ENCODE measurements at regions not wholly inside any gene's neighbourhood (a gene's known extent, or its start where the extent isn't known, plus 50 kb on each side); places are given as distances from the start of the nearest gene placed in this dataset.

- DNase-seq: no peak
Measured at GRCh38 chr16:6918646-6919045, 414.0 kb upstream of the RBFOX1 start.

- DNase-seq: no peak
Measured at GRCh38 chr16:6916946-6917345, 415.7 kb upstream of the RBFOX1 start.

GRCh38 chr16:6913566-6913965, 419.1 kb upstream of the RBFOX1 start:
- DNase-seq: no peak

- DNase-seq: no peak
Measured at GRCh38 chr16:6910301-6910700, 422.3 kb upstream of the RBFOX1 start.

DNA sequence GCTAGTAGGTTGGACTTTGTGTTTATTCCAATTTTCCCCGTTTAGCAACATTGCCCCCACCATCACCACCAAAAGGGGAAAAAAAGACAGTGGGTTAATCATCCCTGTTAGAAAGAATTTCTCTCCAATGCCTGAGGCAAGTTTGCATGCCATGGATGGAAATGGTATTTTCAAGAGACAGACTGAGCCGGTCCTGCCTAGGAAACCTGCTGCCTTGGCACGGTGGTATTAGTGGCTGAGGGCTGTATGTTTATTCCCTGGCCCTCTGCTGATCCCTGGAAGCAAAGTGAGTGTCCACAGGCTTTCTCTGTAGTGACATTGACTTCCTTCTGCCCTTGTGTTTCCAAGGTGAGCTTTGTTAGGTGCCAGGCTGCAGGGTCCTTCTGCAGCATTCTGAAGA, 427.0 kb upstream of the RBFOX1 start:
- DNase-seq: no peak

GRCh38 chr16:6903671-6904070, 429.0 kb upstream of the RBFOX1 start:
- no peak for DNase-seq

DNA sequence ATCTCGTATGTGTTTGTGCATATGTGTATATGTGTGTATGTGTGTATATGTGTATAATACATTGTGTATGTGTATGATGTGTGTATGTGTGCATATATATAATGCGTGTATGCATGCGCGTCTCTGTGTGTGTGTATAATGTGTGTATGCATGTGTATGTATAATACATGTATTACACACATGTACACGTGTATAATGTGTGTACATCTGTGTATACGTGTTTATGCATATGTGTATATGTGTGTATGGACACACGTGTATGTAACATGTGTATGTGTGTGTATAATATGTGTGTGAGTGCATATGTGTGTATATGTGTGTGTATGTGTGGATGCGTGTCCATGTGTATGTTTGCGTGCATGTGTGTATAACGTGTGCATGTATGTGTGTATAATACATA, 433.7 kb upstream of the RBFOX1 start:
- DNase-seq: no peak

GRCh38 chr16:6897876-6898485, 434.7 kb upstream of the RBFOX1 start:
- no peak for DNase-seq

GRCh38 chr16:6892966-6893365, 439.7 kb upstream of the RBFOX1 start:
- DNase-seq: no peak

DNA sequence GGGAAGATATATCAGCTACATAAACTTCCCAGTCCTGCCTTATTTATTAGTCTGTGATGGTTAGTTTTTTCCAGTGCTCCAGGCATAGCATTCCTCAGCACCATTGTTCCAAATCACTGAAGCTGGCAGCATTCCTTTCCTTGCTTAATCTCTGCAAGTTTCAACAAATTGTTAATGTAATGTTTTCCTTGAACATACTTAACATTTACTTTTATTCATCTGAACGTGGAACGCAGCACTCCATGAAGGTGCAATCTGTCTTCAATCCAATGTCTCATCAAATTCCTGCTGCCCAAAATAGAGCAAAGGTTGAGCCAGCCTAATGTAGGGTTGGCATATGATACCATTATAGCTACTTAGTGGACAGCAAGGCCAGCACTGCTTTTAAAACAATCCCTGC, 441.1 kb upstream of the RBFOX1 start:
- no peak for DNase-seq

DNA sequence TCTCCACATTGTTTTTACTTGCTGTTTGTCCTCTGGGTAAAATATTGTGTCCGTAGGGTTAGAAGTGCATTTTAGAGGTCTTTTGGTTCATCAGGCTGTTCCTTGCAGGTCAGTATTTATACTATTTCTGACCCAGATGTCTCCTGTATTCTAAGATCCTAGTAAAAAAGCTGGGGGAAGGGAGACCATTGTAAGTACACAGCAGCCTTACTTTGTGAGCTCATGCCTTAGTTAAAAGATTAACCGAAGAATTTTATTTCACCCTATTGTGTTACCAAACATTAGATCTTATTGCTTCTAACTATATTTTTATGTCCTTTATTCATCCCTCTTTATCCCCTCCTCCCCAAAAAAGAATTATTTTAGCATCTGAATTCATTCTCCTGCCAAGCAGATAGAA, 444.1 kb upstream of the RBFOX1 start:
- DNase-seq: no peak

DNA sequence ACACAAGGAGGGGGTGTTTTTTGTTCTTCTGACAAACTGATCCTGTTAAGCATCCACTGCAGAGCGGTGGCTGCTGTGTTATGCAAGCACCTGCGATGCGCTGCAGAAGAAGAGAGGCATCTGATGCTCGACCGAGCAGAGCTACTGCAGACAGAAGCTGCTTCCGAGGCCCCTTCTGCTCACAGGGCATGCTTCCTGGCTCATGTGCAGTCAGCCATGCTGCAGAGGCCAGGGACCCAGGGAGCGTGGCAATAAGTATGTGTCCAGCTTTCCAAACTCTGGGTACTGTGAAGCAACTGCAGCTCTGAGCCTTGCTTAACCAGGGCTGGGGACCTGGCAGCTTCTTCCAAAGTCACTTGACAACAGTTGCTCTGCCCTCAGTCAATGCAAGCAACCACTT, 448.6 kb upstream of the RBFOX1 start:
- DNase-seq: no peak

DNA sequence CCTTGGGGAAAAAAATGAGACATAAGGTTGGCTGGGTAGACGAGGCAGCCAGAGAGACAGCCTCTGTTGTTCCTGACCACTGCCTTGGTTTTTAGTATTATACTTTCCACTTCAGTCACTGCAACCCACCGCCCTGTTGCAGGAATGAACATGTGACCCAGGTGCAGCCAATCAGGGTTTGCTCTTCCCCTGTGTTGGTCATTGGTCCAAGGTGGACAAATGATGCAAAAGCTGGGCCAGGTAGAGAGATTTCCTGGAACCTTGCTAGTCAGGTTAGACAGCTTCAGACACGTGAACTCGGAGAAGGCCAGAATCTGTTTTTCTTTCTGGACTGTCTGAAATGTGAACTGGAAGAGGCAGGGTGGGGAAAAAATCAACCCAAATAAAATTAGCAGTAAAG, 452.4 kb upstream of the RBFOX1 start:
- no peak for DNase-seq

DNA sequence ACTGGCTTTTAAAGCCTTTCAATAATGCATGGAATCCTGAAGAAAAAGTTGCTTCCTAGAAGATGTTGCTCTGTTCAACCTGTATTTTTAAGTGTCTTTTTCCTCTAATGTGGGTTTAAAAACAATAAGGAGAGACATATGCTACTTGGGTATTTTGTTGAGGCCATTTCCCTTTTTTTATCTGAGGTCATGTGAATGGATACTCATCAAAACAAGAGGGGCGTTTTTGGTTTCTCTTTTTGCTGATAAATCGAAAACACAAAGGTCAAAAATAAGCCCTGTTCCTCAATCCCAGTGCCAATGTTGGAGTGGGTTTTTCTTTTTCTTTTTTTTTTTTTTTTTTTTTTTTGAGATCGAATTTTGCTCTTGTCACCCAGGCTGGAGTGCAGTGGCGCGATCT, 468.0 kb upstream of the RBFOX1 start:
- DNase-seq: peak; percentile 17 to 78

GRCh38 chr16:6864244-6864643, 468.4 kb upstream of the RBFOX1 start:
- peak in 1 of 2 donors; percentile 8 for DNase-seq

DNA sequence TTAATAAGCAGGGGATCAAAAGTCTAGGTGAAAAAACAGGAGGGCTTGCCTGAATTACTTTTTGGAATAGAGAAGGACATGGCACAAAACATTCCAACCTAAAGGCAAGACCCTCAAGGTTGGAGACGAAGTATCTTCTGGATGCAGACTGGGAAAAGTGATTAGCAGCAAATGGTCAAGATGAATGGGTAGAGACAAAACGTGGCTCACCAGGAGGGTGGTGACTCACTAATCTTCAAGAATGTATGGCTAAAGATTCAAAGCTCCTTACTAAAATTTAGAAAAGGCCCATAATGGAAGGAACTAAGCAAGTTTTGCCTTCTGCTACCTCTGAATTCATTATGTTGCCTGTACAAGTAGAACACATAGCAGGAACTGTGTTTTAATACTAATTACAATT, 469.5 kb upstream of the RBFOX1 start:
- no peak for DNase-seq

GRCh38 chr16:6861815-6862477, 470.7 kb upstream of the RBFOX1 start:
- no peak for DNase-seq

- no peak for DNase-seq
Measured at GRCh38 chr16:6861135-6861814, 471.4 kb upstream of the RBFOX1 start.

DNA sequence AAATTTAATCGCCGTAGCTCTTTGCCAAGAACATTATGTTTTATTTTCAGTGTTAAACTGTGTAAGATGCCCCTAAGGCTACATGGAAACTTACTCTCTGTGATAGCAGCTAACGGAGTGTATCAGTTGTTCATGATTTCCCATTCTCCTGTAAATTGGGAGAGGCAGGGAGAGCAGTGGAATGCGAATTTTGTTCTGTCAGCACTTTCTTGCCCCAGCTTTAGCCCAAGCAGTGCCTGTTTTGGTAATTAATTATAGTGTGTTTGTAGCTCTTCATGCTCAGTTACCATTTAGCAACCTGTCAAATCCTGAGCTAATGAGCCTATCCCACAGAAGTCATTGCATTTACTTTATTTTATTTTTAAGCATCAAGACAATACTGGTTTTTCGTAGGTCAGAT, 475.1 kb upstream of the RBFOX1 start:
- DNase-seq: no peak

GRCh38 chr16:6856578-6856977, 476.1 kb upstream of the RBFOX1 start:
- no peak for DNase-seq

GRCh38 chr16:6853565-6853964, 479.1 kb upstream of the RBFOX1 start:
- no peak for DNase-seq

- DNase-seq: no peak
Measured at GRCh38 chr16:6852643-6853225, 479.9 kb upstream of the RBFOX1 start.

DNA sequence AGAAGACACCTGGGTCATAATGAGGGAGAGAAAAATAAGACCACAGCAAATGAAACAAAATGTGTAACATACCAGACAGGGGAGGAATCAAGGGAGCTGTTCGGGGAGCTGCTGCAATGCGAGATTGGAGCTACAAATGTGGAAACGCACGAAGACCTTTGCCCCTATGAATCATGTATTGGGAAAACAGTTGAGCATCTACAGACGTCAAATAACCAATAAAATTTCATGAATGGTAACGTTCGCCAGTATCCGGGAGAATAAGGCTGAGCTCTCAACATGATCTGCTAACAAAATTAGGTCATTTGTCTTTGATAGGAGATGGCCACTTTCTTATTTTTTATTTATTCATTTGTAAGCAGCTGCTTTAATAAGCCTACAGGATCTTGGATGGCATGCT, 486.2 kb upstream of the RBFOX1 start:
- no peak for DNase-seq

DNA sequence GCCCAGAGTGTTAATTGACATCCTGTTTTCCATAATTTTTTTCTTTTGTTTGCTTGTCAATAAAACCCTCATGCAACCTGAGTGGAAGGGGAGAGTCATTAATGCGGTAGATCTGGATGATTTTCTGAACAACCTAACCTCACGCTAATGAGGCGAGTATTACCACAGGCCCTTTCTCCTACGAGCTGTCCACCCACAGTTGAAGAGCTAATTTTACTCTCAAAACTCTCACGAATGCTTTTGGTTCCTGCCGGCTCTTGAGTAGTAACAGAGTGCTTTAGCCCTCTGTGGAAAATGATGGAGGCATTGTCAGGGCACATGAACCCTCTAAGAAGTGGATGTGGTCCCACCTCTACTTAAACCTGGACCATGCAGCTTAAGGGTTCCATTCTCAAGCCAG, 491.3 kb upstream of the RBFOX1 start:
- DNase-seq: no peak

All from inflammatory macrophage treated with lipopolysaccharide for 1 hour (primary cell).